Natural killer cell (primary cell): ENCODE measurements at regions not wholly inside any gene's neighbourhood (a gene's known extent, or its start where the extent isn't known, plus 50 kb on each side); places are given as distances from the start of the nearest gene placed in this dataset.

Experiments
- ATAC-seq, 3 donors: fragments of 150-1000 bp in 2 of 3; fragments of 200-7000 bp in 1 of 3; cut with Tn5 transposase; 1 replicate in 1 of 3; 2 replicates in 2 of 3; pipeline ENCODE4 v1.10.0; 2021; ENCODE audit warnings: mild to moderate bottlenecking in 2 of 3, moderate library complexity in 2 of 3
- DNase-seq, 2 donors: peaks; one replicate each; pipeline versions ENCODE4 v3.0.0 to v3.0.0-alpha.2; 2013 to 2021; ENCODE audit warnings: mixed read lengths in 1 of 2
- H3K27ac ChIP-seq: one replicate; pipeline ENCODE4 v1.5.1; 2013; ENCODE audit warnings: mild to moderate bottlenecking, low read length
- H3K27me3 ChIP-seq: one replicate; pipeline ENCODE4 v1.6.1; 2013; ENCODE audit warnings: low read length; ENCODE audit not compliant: control insufficient read depth, insufficient read depth
- H3K36me3 ChIP-seq: one replicate; pipeline ENCODE4 v1.6.1; 2013; ENCODE audit warnings: low read length; ENCODE audit not compliant: control insufficient read depth, insufficient read depth
- H3K4me1 ChIP-seq: one replicate; pipeline ENCODE4 v1.6.1; 2013; ENCODE audit warnings: low read length; ENCODE audit not compliant: control insufficient read depth, insufficient read depth
- H3K4me3 ChIP-seq: one replicate; pipeline ENCODE4 v1.5.1; 2013; ENCODE audit warnings: low read length
- H3K9me3 ChIP-seq: one replicate; pipeline ENCODE4 v1.6.1; 2013; ENCODE audit warnings: low read length; ENCODE audit not compliant: control insufficient read depth, insufficient read depth
- H3K27ac Mint-ChIP-seq, 2 donors: one replicate each; pipeline ENCODE4 v1.8.0; 2022; ENCODE audit warnings: mild to moderate bottlenecking in 2 of 2, mixed read lengths in 2 of 2, moderate library complexity in 1 of 2
- H3K27me3 Mint-ChIP-seq, 2 donors: one replicate each; pipeline ENCODE4 v1.8.0; 2022; ENCODE audit warnings: low read depth in 2 of 2, mixed read lengths in 2 of 2
- H3K36me3 Mint-ChIP-seq: one replicate; pipeline ENCODE4 v1.8.0; 2022; ENCODE audit warnings: mixed read lengths
- H3K4me1 Mint-ChIP-seq, 2 donors: one replicate each; pipeline ENCODE4 v1.8.0; 2022; ENCODE audit warnings: mixed read lengths in 2 of 2
- H3K4me3 Mint-ChIP-seq: one replicate; pipeline ENCODE4 v1.8.0; 2022; ENCODE audit warnings: mild to moderate bottlenecking, moderate library complexity, mixed read lengths
- H3K9me3 Mint-ChIP-seq, 2 donors: one replicate each; pipeline ENCODE4 v1.8.0; 2022; ENCODE audit warnings: mixed read lengths in 2 of 2
- WGBS: methylation state at CpG from one replicate; pipeline ENCODE4 v1.1.7; 2013; ENCODE audit warnings: missing lambda C conversion rate; ENCODE audit not compliant: insufficient coverage; 5-methylcytosine and 5-hydroxymethylcytosine counted together
- intact Hi-C: fragments of 100-400 bp; cut with micrococcal nuclease; formaldehyde crosslinking; loops from one replicate; pipeline ENCODE4 v1.14.2; 2022
- TF ChIP-seq, protein P1 (sequence below): fragments of 200-600 bp; IDR thresholded peaks from one replicate; pipeline ENCODE4 v1.8.0; 2022; ENCODE audit warnings: antibody characterized with exemption

DNA sequence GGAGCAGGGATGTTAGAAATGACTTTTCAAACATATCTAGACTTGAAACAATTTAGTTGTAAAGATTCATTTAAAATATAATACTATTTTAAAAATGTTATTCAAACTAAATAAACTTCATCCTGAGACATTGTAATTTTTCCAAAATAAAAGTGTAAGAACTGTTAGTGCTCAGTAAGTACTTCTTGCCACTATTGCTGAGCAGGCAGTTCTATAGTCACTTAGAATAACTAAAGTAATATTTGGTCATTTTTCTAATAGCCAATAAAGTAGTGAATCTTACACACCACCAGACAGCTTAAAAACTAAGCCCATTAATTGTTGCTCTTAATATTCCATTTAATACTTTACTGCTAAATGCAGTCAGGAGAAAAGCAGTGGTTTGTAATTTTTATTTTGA is 1120.0 kb upstream of the CDH10 start:
- Mint-ChIP-seq H3K27me3 (no peaks in the 10 kb centered on the region), H3K36me3 (peaks cover 6% of the 10 kb centered on the region), H3K4me1 (no peaks in the 10 kb centered on the region), H3K4me3 (no peak overlapping the region), H3K27ac (no peak overlapping the region), H3K9me3 (peaks cover 5 to 15% of the 10 kb centered on the region in 2 donors)
- Histone ChIP-seq H3K4me1 (no peaks in the 10 kb centered on the region), H3K9me3 (peaks cover 9% of the 10 kb centered on the region), H3K36me3 (no peaks in the 10 kb centered on the region), H3K4me3 (no peak overlapping the region), H3K27me3 (no peaks in the 10 kb centered on the region), H3K27ac (no peak overlapping the region)
- DNase-seq: no peak
- TF ChIP-seq, protein P1, sequence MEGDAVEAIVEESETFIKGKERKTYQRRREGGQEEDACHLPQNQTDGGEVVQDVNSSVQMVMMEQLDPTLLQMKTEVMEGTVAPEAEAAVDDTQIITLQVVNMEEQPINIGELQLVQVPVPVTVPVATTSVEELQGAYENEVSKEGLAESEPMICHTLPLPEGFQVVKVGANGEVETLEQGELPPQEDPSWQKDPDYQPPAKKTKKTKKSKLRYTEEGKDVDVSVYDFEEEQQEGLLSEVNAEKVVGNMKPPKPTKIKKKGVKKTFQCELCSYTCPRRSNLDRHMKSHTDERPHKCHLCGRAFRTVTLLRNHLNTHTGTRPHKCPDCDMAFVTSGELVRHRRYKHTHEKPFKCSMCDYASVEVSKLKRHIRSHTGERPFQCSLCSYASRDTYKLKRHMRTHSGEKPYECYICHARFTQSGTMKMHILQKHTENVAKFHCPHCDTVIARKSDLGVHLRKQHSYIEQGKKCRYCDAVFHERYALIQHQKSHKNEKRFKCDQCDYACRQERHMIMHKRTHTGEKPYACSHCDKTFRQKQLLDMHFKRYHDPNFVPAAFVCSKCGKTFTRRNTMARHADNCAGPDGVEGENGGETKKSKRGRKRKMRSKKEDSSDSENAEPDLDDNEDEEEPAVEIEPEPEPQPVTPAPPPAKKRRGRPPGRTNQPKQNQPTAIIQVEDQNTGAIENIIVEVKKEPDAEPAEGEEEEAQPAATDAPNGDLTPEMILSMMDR: no peak
- ATAC-seq: no peak
- intact Hi-C loops: no loop called here

DNA sequence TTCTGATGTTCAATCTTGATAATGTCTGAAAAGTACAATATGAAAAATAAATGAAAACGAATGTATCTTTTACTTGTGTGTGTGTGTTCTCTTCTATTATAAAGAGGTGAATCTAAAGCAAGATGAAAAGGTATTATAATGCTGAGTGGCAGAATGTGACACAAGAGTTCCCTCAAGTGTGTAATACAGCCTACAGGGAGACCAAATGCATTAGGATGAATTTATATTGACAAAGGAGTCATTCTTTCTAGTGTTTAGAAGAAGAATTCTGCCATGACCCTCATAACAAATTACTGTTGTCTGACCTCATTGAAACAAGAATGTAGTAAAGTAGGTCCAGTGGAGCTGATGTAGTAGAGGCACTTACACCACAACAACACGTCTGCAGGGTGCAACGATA is 1119.0 kb upstream of the CDH10 start:
- Mint-ChIP-seq H3K4me1 (no peaks in the 10 kb centered on the region), H3K36me3 (peaks cover 6% of the 10 kb centered on the region), H3K4me3 (no peak overlapping the region), H3K9me3 (peaks cover 2 to 18% of the 10 kb centered on the region in 2 donors), H3K27me3 (no peaks in the 10 kb centered on the region), H3K27ac (no peak overlapping the region)
- H3K27ac ChIP-seq: no peak overlapping the region
- no peaks in the 10 kb centered on the region for H3K27me3 ChIP-seq
- no peak overlapping the region for H3K4me3 ChIP-seq
- WGBS: 27% methylated on average over 1 of the region's 3 CpGs
- TF ChIP-seq, protein P1: no peak
- H3K36me3 ChIP-seq: no peaks in the 10 kb centered on the region
- DNase-seq (no peak), ATAC-seq (no peak)
- intact Hi-C loops: no loop called here
- no peaks in the 10 kb centered on the region for H3K4me1 ChIP-seq
- H3K9me3 ChIP-seq: peaks cover under 1% of the 10 kb centered on the region

- Mint-ChIP-seq H3K9me3 (peaks cover 14 to 25% of the 10 kb centered on the region in 2 donors), H3K27ac (no peak overlapping the region), H3K4me1 (no peaks in the 10 kb centered on the region), H3K4me3 (no peak overlapping the region), H3K36me3 (peaks cover 16% of the 10 kb centered on the region), H3K27me3 (no peaks in the 10 kb centered on the region)
- no peak overlapping the region for H3K4me3 ChIP-seq
- no peaks in the 10 kb centered on the region for H3K36me3 ChIP-seq
- H3K27me3 ChIP-seq: no peaks in the 10 kb centered on the region
- intact Hi-C loops: no loop called here
- no peaks in the 10 kb centered on the region for H3K4me1 ChIP-seq
- H3K9me3 ChIP-seq: no peaks in the 10 kb centered on the region
- DNase-seq: no peak
- WGBS: 58% methylated on average over 2 of the region's 3 CpGs
- ATAC-seq: no peak
- TF ChIP-seq, protein P1: no peak
- H3K27ac ChIP-seq: no peak overlapping the region
Observed at GRCh38 chr5:25754895-25755294, 1110.1 kb upstream of the CDH10 start.

DNA sequence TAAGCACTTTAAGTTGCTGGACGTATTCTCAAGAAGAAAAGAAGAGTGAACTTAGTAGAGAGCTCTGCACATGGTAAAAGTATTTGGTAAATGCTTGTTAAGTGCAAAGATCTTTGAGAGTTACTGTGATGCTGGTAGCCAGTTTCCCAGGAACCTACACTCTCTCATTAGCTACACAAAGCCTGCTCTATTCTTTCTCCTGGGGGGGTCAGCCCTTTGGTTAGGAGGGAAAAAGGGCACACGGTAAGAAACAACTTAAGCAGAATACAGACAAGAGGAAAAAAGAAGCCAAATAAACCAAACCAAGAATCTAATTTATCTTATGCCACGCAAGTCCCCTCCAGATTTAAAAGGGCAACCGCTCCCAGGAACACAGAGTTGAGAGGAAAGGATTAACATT is 1100.1 kb upstream of the CDH10 start:
- ATAC-seq: no peak
- Mint-ChIP-seq H3K27me3 (no peaks in the 10 kb centered on the region), H3K9me3 (peaks cover 16 to 18% of the 10 kb centered on the region in 2 donors), H3K4me1 (no peaks in the 10 kb centered on the region), H3K4me3 (no peak overlapping the region), H3K36me3 (no peaks in the 10 kb centered on the region), H3K27ac (no peak overlapping the region)
- no peak overlapping the region for H3K27ac ChIP-seq
- H3K4me1 ChIP-seq: no peaks in the 10 kb centered on the region
- no peaks in the 10 kb centered on the region for H3K9me3 ChIP-seq
- 29% methylated on average over 1 of the region's 4 CpGs for WGBS
- no peak for DNase-seq
- TF ChIP-seq, protein P1: no peak
- intact Hi-C loops: no loop called here
- no peaks in the 10 kb centered on the region for H3K36me3 ChIP-seq
- H3K4me3 ChIP-seq: no peak overlapping the region
- H3K27me3 ChIP-seq: no peaks in the 10 kb centered on the region
